Fibroblast of villous mesenchyme (primary cell): ENCODE measurements at regions not wholly inside any gene's neighbourhood (a gene's known extent, or its start where the extent isn't known, plus 50 kb on each side); places are given as distances from the start of the nearest gene placed in this dataset.
"Not testable (repeated sequence)": the region's sequence is repeated elsewhere in the genome, so short reads cannot be mapped to it uniquely, and the experiment has no call there.

Source experiments
- DNase-seq: peaks from one replicate; pipeline ENCODE4 v3.0.0-alpha.2; 2010; ENCODE audit warnings: low read depth
- H3K4me3 ChIP-seq: 2 replicates; pipeline ENCODE4 v1.5.1; 2011; ENCODE audit warnings: low read depth, mild to moderate bottlenecking, low read length
- TF ChIP-seq, protein P1 (sequence below): IDR thresholded peaks from 2 replicates; pipeline ENCODE4 v1.5.1; 2012; ENCODE audit warnings: low read depth, mild to moderate bottlenecking, low read length; ENCODE audit not compliant: insufficient read depth

DNA sequence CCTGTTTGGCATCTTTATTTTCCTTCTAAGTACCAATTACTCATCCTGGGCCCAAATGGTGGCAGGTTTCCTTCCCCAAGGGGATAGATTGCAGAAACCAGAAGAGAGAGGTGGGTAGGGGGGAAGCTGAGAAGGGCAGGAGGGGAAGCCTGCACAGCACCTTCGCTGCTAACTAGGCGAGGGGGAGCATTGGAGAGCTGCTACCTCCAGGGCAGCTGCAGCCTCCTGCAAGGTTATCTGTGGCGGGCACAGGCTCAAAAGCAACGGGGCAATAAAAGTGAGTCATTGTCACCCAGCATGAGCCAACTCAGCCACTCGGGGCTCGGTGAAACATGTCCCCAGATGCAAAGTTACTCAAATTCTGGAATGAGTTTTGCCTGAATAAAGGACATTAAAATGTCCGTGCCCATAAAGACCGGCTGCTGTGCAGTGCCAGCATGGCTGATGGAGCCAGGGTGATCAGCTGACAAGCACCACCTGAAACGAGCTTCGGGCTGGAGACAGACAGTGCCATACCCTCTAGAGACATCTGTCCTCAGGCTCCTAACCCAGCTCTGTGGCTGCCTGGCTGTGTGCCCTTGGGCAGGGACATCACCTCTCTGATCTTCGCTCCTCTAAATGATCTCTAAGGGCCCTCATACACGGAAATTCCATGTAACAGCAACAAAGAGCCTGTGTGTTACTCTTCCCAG is 68.1 kb upstream of the GRIN2A start:
- TF ChIP-seq, protein P1, sequence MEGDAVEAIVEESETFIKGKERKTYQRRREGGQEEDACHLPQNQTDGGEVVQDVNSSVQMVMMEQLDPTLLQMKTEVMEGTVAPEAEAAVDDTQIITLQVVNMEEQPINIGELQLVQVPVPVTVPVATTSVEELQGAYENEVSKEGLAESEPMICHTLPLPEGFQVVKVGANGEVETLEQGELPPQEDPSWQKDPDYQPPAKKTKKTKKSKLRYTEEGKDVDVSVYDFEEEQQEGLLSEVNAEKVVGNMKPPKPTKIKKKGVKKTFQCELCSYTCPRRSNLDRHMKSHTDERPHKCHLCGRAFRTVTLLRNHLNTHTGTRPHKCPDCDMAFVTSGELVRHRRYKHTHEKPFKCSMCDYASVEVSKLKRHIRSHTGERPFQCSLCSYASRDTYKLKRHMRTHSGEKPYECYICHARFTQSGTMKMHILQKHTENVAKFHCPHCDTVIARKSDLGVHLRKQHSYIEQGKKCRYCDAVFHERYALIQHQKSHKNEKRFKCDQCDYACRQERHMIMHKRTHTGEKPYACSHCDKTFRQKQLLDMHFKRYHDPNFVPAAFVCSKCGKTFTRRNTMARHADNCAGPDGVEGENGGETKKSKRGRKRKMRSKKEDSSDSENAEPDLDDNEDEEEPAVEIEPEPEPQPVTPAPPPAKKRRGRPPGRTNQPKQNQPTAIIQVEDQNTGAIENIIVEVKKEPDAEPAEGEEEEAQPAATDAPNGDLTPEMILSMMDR, result no peak
- no peak for DNase-seq
- no peak overlapping the region for H3K4me3 ChIP-seq

DNA sequence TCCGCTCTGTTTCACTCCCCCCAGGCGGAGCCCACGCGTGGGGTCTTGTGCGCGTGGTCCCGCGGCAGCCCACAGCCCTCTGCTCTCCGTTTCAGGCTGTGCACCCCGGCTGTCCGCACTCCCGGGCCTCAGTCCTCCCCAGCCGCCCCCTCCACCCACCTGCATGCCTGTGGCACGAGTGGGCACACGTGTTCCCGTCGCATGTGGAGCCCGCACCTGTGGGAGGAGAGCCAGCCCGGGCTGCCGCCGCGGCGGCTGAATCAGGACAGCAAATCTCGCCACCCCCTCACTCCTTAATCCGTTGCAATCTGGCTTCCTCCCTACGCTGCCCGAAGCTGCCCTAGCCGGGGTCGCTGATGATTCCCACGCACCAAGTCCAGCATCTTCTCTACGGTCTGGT is 69.9 kb upstream of the GRIN2A start:
- TF ChIP-seq, protein P1, result no peak
- no peak for DNase-seq
- no peak overlapping the region for H3K4me3 ChIP-seq

DNA sequence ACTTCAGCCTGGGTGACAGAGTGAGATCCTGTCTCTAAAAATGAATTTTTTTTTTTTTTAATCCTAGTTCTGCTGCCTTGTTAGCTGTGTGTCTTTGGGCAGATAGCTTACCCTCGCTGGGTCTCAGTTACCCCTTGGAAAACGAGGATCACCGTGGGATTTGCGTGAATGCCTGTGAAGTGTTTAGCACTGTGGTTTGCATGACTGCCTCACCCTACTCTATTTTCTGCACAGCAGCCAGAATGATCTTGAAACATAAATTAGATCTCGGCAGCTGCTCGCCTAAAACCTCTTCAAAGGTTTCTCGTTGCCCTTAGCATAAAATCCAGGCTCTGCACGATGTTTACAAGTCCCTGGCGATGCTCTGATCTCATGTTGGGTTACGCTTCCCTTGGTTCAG is 71.2 kb upstream of the GRIN2A start:
- no peak for DNase-seq
- TF ChIP-seq, protein P1, result no peak
- H3K4me3 ChIP-seq, result no peak overlapping the region

DNA sequence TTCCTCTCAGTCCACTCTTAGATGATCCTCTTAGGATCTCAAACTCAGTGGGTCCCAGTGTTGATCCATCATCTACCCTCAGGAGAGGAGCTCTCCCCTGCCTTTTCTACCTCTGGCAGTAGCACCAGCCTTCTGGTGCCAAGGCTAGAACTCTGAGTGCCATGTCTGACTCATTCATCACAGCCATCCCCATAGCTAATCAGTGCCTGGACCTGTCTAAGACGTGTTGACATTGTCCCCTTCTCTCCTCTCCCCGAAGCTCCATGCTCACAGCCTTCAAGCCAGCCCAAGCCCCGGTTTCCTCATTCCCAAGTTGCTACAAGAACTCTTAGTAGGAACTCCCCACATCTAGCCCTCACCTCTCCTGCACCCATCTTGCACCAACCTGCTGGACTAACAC is 73.5 kb upstream of the GRIN2A start:
- no peak for DNase-seq
- H3K4me3 ChIP-seq, result no peak overlapping the region
- TF ChIP-seq, protein P1, result no peak

DNA sequence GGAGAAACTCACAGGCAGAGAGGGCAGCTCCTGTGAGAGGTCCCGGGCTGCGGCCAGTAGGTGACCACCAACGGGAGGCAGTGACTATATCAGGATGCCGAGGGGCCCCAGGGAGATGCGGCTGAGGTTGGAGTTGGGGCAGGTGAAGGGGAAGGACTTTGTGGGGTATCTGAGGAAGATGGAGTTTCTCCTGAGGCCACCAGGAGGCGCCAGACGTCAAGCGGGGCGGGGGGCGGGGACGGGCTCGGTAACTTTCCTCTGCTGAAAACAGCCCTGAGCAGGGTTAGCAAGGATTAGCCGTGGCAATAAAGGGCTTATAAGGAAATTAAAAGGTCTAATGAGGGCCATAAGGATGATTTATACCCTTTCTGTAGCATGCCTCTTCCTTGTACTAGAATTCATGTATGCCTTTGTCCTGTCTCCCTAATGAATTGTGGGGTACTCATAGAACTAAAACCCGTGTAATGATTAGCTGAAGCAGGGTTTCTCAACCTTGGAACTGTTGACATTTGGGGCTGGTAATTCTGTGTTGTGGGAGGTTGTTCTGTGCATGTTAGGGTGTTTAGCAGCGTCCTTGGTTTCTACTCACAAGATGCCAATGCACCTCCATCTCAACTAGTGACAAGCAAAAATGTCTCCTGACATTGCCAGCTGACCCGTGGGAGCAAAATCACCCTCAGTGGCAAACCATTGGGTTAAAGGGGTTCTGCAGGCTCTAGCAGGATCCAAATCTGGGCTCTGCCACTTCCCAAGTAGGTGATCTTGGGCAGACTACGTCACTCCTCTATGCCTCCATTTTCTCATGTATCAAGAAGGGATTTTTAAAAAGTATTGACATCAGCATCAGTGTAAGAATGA is 74.8 kb upstream of the GRIN2A start:
- no peak overlapping the region for H3K4me3 ChIP-seq
- TF ChIP-seq, protein P1, result peak; percentile 83
- peak; percentile 30 for DNase-seq

DNA sequence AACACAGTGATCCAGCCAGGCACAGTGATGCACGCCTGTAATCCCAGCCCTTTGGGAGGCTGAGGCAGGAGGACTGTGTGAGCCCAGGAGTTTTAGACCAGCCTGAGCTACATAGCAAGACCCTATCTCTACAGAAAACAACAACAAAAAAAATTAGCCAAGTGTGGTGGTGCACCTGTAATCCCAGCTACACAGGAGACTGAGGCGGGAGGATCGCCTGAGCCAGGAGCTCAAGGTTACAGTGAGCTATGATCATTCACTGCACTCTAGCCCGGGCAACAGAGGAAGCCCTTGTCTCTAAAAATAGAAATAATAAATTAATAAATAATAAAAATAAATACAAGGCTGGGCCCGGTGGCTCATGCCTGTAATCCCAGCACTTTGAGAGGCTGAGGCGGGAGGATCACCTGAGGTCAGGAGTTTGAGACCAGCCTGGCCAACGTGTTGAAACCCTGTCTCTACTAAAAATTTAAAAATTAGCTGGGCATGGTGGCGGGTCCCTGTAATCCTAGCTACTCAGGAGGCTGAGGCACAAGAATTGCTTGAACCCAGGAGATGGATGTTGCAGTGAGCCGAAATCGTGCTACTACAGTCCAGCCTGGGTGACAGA is 75.5 kb upstream of the GRIN2A start:
- not testable (repeated sequence) for DNase-seq, H3K4me3 ChIP-seq

DNA sequence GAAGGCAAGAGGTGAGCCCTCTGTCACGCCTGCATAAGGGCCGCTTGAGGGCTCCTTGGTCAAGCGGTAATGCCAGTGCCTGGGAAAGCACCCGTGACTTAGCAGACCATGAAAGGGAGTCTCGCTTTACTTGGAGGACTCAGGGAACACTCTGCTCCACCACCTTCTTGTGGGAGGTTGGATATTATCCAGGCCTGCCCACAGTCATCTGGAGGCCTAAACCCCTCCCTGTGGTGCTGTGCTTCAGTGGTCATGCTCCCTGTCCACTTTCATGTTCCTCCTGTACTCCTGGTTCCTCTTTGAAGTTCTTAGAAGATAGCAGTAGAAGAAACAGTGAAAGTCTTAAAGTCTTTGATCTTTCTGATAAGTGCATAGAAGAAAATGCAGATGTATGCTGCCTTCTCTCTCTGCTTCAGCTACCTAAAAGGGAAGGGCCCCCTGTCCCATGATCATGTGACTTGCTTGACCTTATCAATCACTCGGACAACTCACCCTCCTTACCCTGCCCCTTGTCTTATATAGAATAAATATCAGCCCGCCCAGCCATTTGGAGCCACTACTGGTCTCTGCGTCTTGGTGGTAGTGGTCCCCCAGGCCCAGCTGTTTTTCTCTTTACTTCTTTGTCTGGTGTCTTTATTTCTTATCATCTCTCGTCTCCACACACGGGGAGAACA is 76.8 kb upstream of the GRIN2A start:
- not testable (repeated sequence) for DNase-seq, H3K4me3 ChIP-seq
